Left lung (tissue), 4 donors: ENCODE measurements at regions not wholly inside any gene's neighbourhood (a gene's known extent, or its start where the extent isn't known, plus 50 kb on each side); places are given as distances from the start of the nearest gene placed in this dataset.

Experiments
- ATAC-seq: fragments of 200-7000 bp; cut with Tn5 transposase; one replicate; pipeline ENCODE4 v1.9.1; 2020; ENCODE audit warnings: moderate library complexity
- DNase-seq, 4 donors: peaks; one replicate each; pipeline ENCODE4 v3.0.0-alpha.2; 2013 to 2020
- H3K27ac ChIP-seq, 2 donors: fragments of 200-600 bp; sonication (generic) in 1 of 2; one replicate each; pipeline versions ENCODE4 v1.5.0 to v1.8.0; 2020 to 2021
- H3K27me3 ChIP-seq, 2 donors: fragments of 200-600 bp; sonication (generic) in 1 of 2; one replicate each; pipeline versions ENCODE4 v1.5.0 to v1.8.0; 2020 to 2021
- H3K36me3 ChIP-seq, 2 donors: fragments of 200-600 bp; sonication (generic) in 1 of 2; one replicate each; pipeline versions ENCODE4 v1.5.0 to v1.8.0; 2020 to 2021
- H3K4me1 ChIP-seq, 2 donors: fragments of 200-600 bp; one replicate each; pipeline ENCODE4 v1.8.0; 2021
- H3K4me3 ChIP-seq, 2 donors: fragments of 200-600 bp; sonication (generic) in 1 of 2; one replicate each; pipeline versions ENCODE4 v1.5.0 to v1.8.0; 2020 to 2021; ENCODE audit warnings: mild to moderate bottlenecking in 1 of 2
- H3K9me3 ChIP-seq, 2 donors: fragments of 200-600 bp; sonication (generic) in 1 of 2; one replicate each; pipeline versions ENCODE4 v1.5.0 to v1.8.0; 2020 to 2021
- intact Hi-C, 2 donors: fragments of 100-400 bp; cut with DNase I; formaldehyde crosslinking; loops; one replicate each; pipeline versions ENCODE4 v1.11.2 to v1.14.2; 2022
- TF ChIP-seq, protein P1 (sequence below), 2 donors: fragments of 200-600 bp; sonication (generic) in 1 of 2; IDR thresholded peaks; one replicate each; pipeline versions ENCODE4 v1.5.0 to v1.8.0; 2021; ENCODE audit warnings: antibody characterized with exemption in 2 of 2
- donor health status: DM: no; HTN: yes; CAD: no.
- donor health status: DM: no; HTN: no; CAD: no.

DNA sequence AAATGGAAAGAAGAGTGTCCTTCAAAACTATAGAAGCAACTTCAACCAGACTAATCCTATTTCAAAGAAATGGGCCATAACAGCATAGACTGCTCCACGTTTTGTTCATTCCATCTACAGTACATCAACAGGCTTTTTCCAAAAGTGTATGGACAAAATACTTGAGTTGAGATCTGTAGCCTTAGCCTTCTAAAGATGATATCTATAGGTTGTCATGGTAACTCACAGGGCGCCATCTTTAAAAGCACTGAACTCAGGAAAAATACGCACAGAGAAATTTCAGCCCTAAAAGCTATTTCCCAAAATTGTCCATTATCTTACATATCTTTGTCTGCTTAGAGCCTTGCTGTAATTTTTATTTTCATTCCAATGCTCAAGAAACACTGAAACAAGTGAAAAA, 439.4 kb upstream of the NBEA start:
- TF ChIP-seq, protein P1, sequence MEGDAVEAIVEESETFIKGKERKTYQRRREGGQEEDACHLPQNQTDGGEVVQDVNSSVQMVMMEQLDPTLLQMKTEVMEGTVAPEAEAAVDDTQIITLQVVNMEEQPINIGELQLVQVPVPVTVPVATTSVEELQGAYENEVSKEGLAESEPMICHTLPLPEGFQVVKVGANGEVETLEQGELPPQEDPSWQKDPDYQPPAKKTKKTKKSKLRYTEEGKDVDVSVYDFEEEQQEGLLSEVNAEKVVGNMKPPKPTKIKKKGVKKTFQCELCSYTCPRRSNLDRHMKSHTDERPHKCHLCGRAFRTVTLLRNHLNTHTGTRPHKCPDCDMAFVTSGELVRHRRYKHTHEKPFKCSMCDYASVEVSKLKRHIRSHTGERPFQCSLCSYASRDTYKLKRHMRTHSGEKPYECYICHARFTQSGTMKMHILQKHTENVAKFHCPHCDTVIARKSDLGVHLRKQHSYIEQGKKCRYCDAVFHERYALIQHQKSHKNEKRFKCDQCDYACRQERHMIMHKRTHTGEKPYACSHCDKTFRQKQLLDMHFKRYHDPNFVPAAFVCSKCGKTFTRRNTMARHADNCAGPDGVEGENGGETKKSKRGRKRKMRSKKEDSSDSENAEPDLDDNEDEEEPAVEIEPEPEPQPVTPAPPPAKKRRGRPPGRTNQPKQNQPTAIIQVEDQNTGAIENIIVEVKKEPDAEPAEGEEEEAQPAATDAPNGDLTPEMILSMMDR (IDR thresholded peaks at IDR 0.05), result no peak
- ATAC-seq, result no peak

DNA sequence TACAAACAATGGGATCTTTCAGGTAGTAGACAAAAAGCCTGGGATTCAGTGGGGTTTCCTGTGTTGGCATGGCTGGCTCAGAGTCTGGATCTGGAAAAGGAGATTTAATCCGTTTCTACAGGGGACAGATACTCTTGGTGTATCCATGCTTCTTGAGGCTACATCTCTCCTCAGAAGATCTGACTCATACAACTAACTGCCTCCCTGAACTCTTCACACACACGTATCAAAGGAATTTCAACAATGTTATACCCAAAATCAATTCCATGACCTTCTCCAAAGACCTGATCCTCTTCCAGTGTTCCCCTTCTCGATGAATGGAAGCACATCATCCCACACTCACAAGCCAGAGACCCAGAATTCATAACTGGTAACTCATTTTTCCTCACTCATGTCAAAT, 435.3 kb upstream of the NBEA start:
- no peak for DNase-seq
- Histone ChIP-seq H3K4me3 (no peak overlapping the region), H3K27ac (no peak overlapping the region), H3K9me3 (peaks cover 0 to 7% of the 10 kb centered on the region in 2 donors), H3K36me3 (no peaks in the 10 kb centered on the region), H3K4me1 (no peaks in the 10 kb centered on the region), H3K27me3 (no peaks in the 10 kb centered on the region)
- intact Hi-C loops, result no loop called here
- no peak for ATAC-seq
- TF ChIP-seq, protein P1 (IDR thresholded peaks at IDR 0.05), result no peak

More for the DNA sequence above, 439.4 kb upstream of the NBEA start:
- no peaks in the 10 kb centered on the region for H3K4me1 ChIP-seq
- no peaks in the 10 kb centered on the region for H3K36me3 ChIP-seq
- H3K9me3 ChIP-seq, result peaks cover 0 to 4% of the 10 kb centered on the region in 2 donors
- intact Hi-C loops, result no loop called here
- H3K27ac ChIP-seq, result no peak overlapping the region
- DNase-seq, result no peak
- H3K4me3 ChIP-seq, result no peak overlapping the region
- no peaks in the 10 kb centered on the region for H3K27me3 ChIP-seq

DNA sequence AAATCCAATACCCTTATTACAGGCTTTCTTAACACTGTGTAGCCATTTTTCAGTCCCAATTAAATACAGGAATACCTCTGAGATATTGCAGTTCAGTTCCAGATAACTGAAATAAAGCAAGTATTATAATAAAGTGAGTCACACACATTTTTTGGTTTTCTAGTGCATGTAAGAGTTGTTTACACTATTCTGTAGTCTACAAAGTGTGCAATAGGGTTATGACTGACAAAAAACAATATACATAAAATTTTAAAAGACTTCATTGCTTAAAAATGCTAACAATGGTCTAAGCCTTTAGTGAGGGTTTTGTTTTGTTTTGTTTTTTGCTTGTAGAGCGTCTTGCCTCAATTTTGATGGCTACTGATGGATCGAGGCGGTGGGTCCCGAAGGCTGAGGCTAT, 434.4 kb upstream of the NBEA start:
- Histone ChIP-seq H3K4me1 (no peaks in the 10 kb centered on the region), H3K36me3 (no peaks in the 10 kb centered on the region), H3K9me3 (peaks cover 0 to 7% of the 10 kb centered on the region in 2 donors), H3K27me3 (no peaks in the 10 kb centered on the region), H3K27ac (no peak overlapping the region), H3K4me3 (no peak overlapping the region)
- TF ChIP-seq, protein P1 (IDR thresholded peaks at IDR 0.05), result no peak
- ATAC-seq, result no peak
- DNase-seq, result no peak
- intact Hi-C loops, result no loop called here

DNA sequence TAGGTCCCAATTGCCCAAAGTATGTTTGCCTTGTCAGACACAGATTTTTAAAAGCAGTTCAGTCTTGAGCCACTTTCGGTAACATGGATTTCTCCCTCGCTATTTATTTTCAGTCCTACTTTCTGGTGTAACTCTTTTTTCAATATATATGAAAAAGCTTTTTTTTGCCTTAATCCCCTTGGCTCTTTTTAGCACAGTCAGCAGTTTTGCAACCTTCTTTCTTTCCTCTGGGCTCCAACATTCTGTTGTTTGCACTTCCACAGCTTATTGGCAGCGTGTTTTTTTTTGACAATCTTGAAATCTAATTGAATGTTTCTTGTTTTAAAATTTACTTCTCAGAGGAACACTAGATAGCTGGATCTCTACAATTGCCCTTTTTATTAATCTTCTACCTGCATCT, 429.3 kb upstream of the NBEA start:
- TF ChIP-seq, protein P1 (IDR thresholded peaks at IDR 0.05), result no peak

DNA sequence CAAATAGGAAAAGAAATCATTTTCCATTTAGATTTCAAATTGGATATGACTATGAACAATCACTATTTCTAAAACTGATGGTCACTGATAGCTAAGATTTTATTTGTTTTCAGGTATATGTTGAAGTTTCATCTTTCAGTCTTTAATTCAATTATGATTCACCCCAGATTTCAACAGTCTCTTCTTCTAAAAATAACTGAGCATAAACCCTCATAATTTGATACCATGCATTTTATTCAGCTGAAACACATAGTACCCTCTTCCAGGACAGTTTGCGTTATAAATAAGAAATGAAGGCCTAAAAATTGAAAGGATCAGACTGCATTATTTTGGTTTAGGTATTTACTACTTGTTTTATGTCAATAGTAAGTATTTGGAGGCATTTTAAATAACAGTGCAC, 428.5 kb upstream of the NBEA start:
- no peak overlapping the region for H3K27ac ChIP-seq
- TF ChIP-seq, protein P1 (IDR thresholded peaks at IDR 0.05), result no peak
- H3K9me3 ChIP-seq, result peaks cover 0 to 6% of the 10 kb centered on the region in 2 donors
- H3K4me1 ChIP-seq, result no peaks in the 10 kb centered on the region
- intact Hi-C loops, result no loop called here
- no peak overlapping the region for H3K4me3 ChIP-seq
- DNase-seq (no peak), ATAC-seq (no peak)
- no peaks in the 10 kb centered on the region for H3K36me3 ChIP-seq
- H3K27me3 ChIP-seq, result no peaks in the 10 kb centered on the region

More for the DNA sequence above, 429.3 kb upstream of the NBEA start:
- ATAC-seq (no peak), DNase-seq (no peak)
- H3K4me1 ChIP-seq, result no peaks in the 10 kb centered on the region
- intact Hi-C loops, result no loop called here
- no peaks in the 10 kb centered on the region for H3K27me3 ChIP-seq
- peaks cover 0 to 9% of the 10 kb centered on the region in 2 donors for H3K9me3 ChIP-seq
- no peaks in the 10 kb centered on the region for H3K36me3 ChIP-seq
- no peak overlapping the region for H3K27ac ChIP-seq
- no peak overlapping the region for H3K4me3 ChIP-seq
